Skeletal muscle satellite cell (primary cell): ENCODE measurements at regions not wholly inside any gene's neighbourhood (a gene's known extent, or its start where the extent isn't known, plus 50 kb on each side); places are given as distances from the start of the nearest gene placed in this dataset.
A peak's percentile ranks its signal among the peaks of the same experiment; 100 is the strongest.
"Not testable (repeated sequence)": the region's sequence is repeated elsewhere in the genome, so short reads cannot be mapped to it uniquely, and the experiment has no call there.

Experiments used
- H3K27me3 ChIP-seq: 2 replicates; pipeline ENCODE4 v1.7.0; 2013; ENCODE audit warnings: low read length; ENCODE audit not compliant: control insufficient read depth, insufficient read depth
- H3K36me3 ChIP-seq: 2 replicates; pipeline ENCODE4 v1.7.0; 2013; ENCODE audit warnings: mild to moderate bottlenecking, control low read depth, low read length; ENCODE audit not compliant: insufficient read depth
- H3K4me1 ChIP-seq: 2 replicates; pipeline ENCODE4 v1.7.0; 2013; ENCODE audit warnings: low read length; ENCODE audit not compliant: control insufficient read depth, insufficient read depth
- H3K4me2 ChIP-seq: 2 replicates; pipeline ENCODE4 v1.7.0; 2013; ENCODE audit warnings: mild to moderate bottlenecking, low read length
- H3K4me3 ChIP-seq: 2 replicates; pipeline ENCODE4 v1.7.0; 2013; ENCODE audit warnings: low read length
- H3K9ac ChIP-seq: 2 replicates; pipeline ENCODE4 v1.7.0; 2013; ENCODE audit warnings: mild to moderate bottlenecking, low read depth, low read length, moderate library complexity
- H3K9me3 ChIP-seq: replicated peaks from 2 replicates; pipeline ENCODE4 v1.7.0; 2013; ENCODE audit warnings: mild to moderate bottlenecking, control low read depth, low read length

GRCh38 chr5:34459908-34460307, 196.2 kb upstream of the RAI14 start:
- Histone ChIP-seq H3K4me3 (no peak overlapping the region), H3K36me3 (no peaks in the 10 kb centered on the region), H3K9ac (no peak overlapping the region), H3K27me3 (no peaks in the 10 kb centered on the region), H3K4me2 (no peak overlapping the region), H3K9me3 (no peaks in the 10 kb centered on the region), H3K4me1 (no peaks in the 10 kb centered on the region)

GRCh38 chr5:34460496-34460895, 195.6 kb upstream of the RAI14 start:
- H3K27me3 ChIP-seq, result no peaks in the 10 kb centered on the region
- no peaks in the 10 kb centered on the region for H3K9me3 ChIP-seq
- no peaks in the 10 kb centered on the region for H3K36me3 ChIP-seq
- H3K4me3 ChIP-seq, result no peak overlapping the region
- H3K4me2 ChIP-seq, result no peak overlapping the region
- H3K4me1 ChIP-seq, result no peaks in the 10 kb centered on the region
- no peak overlapping the region for H3K9ac ChIP-seq

GRCh38 chr5:34464829-34465228, 191.3 kb upstream of the RAI14 start:
- Histone ChIP-seq H3K4me1 (no peaks in the 10 kb centered on the region), H3K36me3 (no peaks in the 10 kb centered on the region), H3K9ac (no peak overlapping the region), H3K27me3 (peaks cover 12% of the 10 kb centered on the region), H3K4me2 (peak overlapping the region; percentile 54), H3K4me3 (peak overlapping the region; percentile 34), H3K9me3 (no peaks in the 10 kb centered on the region)

GRCh38 chr5:34465301-34465700, 190.8 kb upstream of the RAI14 start:
- Histone ChIP-seq H3K9ac (peak overlapping the region; percentile 26), H3K4me2 (peak overlapping the region; percentile 54), H3K27me3 (peaks cover 15% of the 10 kb centered on the region)
- H3K4me3 ChIP-seq, H3K4me1 ChIP-seq, H3K36me3 ChIP-seq, H3K9me3 ChIP-seq: not testable (repeated sequence)

- H3K27me3 ChIP-seq, result peaks cover 20% of the 10 kb centered on the region
- H3K9ac ChIP-seq, result not testable (repeated sequence)
Measured at GRCh38 chr5:34466519-34467388, 189.4 kb upstream of the RAI14 start.

GRCh38 chr5:34467436-34467835, 188.7 kb upstream of the RAI14 start:
- no peak overlapping the region for H3K4me2 ChIP-seq
- no peak overlapping the region for H3K9ac ChIP-seq
- no peaks in the 10 kb centered on the region for H3K4me1 ChIP-seq
- H3K9me3 ChIP-seq, result no peaks in the 10 kb centered on the region
- peaks cover 20% of the 10 kb centered on the region for H3K27me3 ChIP-seq
- no peak overlapping the region for H3K4me3 ChIP-seq
- H3K36me3 ChIP-seq, result no peaks in the 10 kb centered on the region

More at GRCh38 chr5:34466519-34467388, 189.4 kb upstream of the RAI14 start:
- H3K4me2 ChIP-seq, H3K4me3 ChIP-seq, H3K4me1 ChIP-seq, H3K36me3 ChIP-seq, H3K9me3 ChIP-seq: not testable (repeated sequence)

GRCh38 chr5:34467984-34468383, 188.1 kb upstream of the RAI14 start:
- not testable (repeated sequence) for H3K4me3 ChIP-seq, H3K4me1 ChIP-seq, H3K36me3 ChIP-seq, H3K9ac ChIP-seq, H3K9me3 ChIP-seq, H3K4me2 ChIP-seq
- H3K27me3 ChIP-seq, result peaks cover 20% of the 10 kb centered on the region

GRCh38 chr5:34469971-34470370, 186.2 kb upstream of the RAI14 start:
- H3K9ac ChIP-seq, result no peak overlapping the region

GRCh38 chr5:34474573-34475021, 181.5 kb upstream of the RAI14 start:
- Histone ChIP-seq H3K36me3 (no peaks in the 10 kb centered on the region), H3K4me1 (no peaks in the 10 kb centered on the region), H3K27me3 (peaks cover 28% of the 10 kb centered on the region), H3K9me3 (no peaks in the 10 kb centered on the region), H3K4me3 (no peak overlapping the region), H3K4me2 (no peak overlapping the region), H3K9ac (no peak overlapping the region)

More at GRCh38 chr5:34469971-34470370, 186.2 kb upstream of the RAI14 start:
- Histone ChIP-seq H3K27me3 (peaks cover 20% of the 10 kb centered on the region), H3K36me3 (no peaks in the 10 kb centered on the region), H3K4me2 (no peak overlapping the region), H3K4me1 (no peaks in the 10 kb centered on the region), H3K4me3 (no peak overlapping the region), H3K9me3 (no peaks in the 10 kb centered on the region)

- H3K9ac ChIP-seq, result no peak overlapping the region
- no peaks in the 10 kb centered on the region for H3K4me1 ChIP-seq
- no peaks in the 10 kb centered on the region for H3K36me3 ChIP-seq
- H3K9me3 ChIP-seq, result no peaks in the 10 kb centered on the region
- H3K4me3 ChIP-seq, result no peak overlapping the region
- peaks cover 23% of the 10 kb centered on the region for H3K27me3 ChIP-seq
- H3K4me2 ChIP-seq, result no peak overlapping the region
Measured at GRCh38 chr5:34475249-34475966, 180.7 kb upstream of the RAI14 start.

GRCh38 chr5:34476941-34477565, 179.1 kb upstream of the RAI14 start:
- no peak overlapping the region for H3K4me3 ChIP-seq
- no peaks in the 10 kb centered on the region for H3K4me1 ChIP-seq
- peaks cover 18% of the 10 kb centered on the region for H3K27me3 ChIP-seq
- H3K9me3 ChIP-seq, result no peaks in the 10 kb centered on the region
- H3K9ac ChIP-seq, result no peak overlapping the region
- H3K4me2 ChIP-seq, result no peak overlapping the region
- H3K36me3 ChIP-seq, result no peaks in the 10 kb centered on the region
